H1 (cell line): ENCODE measurements at regions not wholly inside any gene's neighbourhood (a gene's known extent, or its start where the extent isn't known, plus 50 kb on each side); places are given as distances from the start of the nearest gene placed in this dataset.
A peak's percentile ranks its signal among the peaks of the same experiment; 100 is the strongest.

Source experiments
- CTCF ChIA-PET: fragments of 300-600 bp; sonication (Branson Sonifier 250); formaldehyde crosslinking; loops from one replicate; lab custom pipeline; 2021; ENCODE audit not compliant: partially characterized antibody; lab: Charles Lee
- POLR2A ChIA-PET: fragments of 300-600 bp; sonication (Branson Sonifier 250); formaldehyde crosslinking; loops from one replicate; lab custom pipeline; 2021; ENCODE audit warnings: inconsistent platforms; ENCODE audit not compliant: partially characterized antibody; lab: Charles Lee
- DNase-seq, 2 experiments: peaks; one replicate each; pipeline versions ENCODE4 v3.0.0 to v3.0.0-alpha.2; 2010 to 2022; ENCODE audit warnings: low spot score in 2 of 2, low read depth in 1 of 2, mixed read lengths in 1 of 2
- FAIRE-seq: peaks from 2 replicates; lab custom pipeline; 2011; peaks lifted over from hg19 to GRCh38; lab: Jason Lieb, UNC
- H2AFZ ChIP-seq: 2 replicates; pipeline ENCODE4 v1.8.1; 2012; ENCODE audit warnings: low read length, inconsistent platforms
- H2AK5ac ChIP-seq: 2 replicates; pipeline ENCODE4 v1.6.1; 2013; ENCODE audit warnings: low read depth, low read length
- H2BK120ac ChIP-seq: replicated peaks from 2 replicates; pipeline ENCODE3; 2013; ENCODE audit warnings: low read depth, low read length, inconsistent platforms
- H2BK12ac ChIP-seq: 2 replicates; pipeline ENCODE4 v1.6.1; 2013; ENCODE audit warnings: low read depth, low read length
- H2BK15ac ChIP-seq: 2 replicates; pipeline ENCODE4 v1.6.1; 2013; ENCODE audit warnings: low read length
- H2BK20ac ChIP-seq: 2 replicates; pipeline ENCODE4 v1.6.1; 2013; ENCODE audit warnings: low read length
- H2BK5ac ChIP-seq: 2 replicates; pipeline ENCODE4 v1.6.1; 2013; ENCODE audit warnings: low read depth, low read length
- H3K14ac ChIP-seq: 2 replicates; pipeline ENCODE4 v1.6.1; 2013; ENCODE audit warnings: inconsistent platforms; ENCODE audit not compliant: insufficient read length
- H3K18ac ChIP-seq: 2 replicates; pipeline ENCODE4 v1.6.1; 2013; ENCODE audit warnings: low read length; ENCODE audit errors: extremely low read depth
- H3K23ac ChIP-seq: 2 replicates; pipeline ENCODE4 v1.6.1; 2013; ENCODE audit warnings: inconsistent platforms; ENCODE audit not compliant: insufficient read length
- H3K23me2 ChIP-seq: 2 replicates; pipeline ENCODE4 v1.6.1; 2013; ENCODE audit warnings: low read depth, low read length
- H3K27ac ChIP-seq: 2 replicates; pipeline ENCODE4 v1.6.1; 2011; ENCODE audit warnings: low read depth, low read length, inconsistent platforms
- H3K27me3 ChIP-seq, 4 experiments: replicated peaks in 1 of 4; 1 replicate in 1 of 4; 2 replicates in 3 of 4; pipeline versions ENCODE4 v1.6.1 to v1.8.1; 2011 to 2013; ENCODE audit warnings: low read length in 3 of 4, mild to moderate bottlenecking in 3 of 4, inconsistent platforms in 2 of 4, mixed read lengths in 2 of 4, moderate library complexity in 1 of 4; ENCODE audit not compliant: control insufficient read depth in 3 of 4, insufficient read depth in 3 of 4; ENCODE audit errors: extremely low read depth in 1 of 4
- H3K36me3 ChIP-seq, 4 experiments: 2 replicates each; pipeline versions ENCODE4 v1.6.1 to v1.8.1; 2011 to 2013; ENCODE audit warnings: mild to moderate bottlenecking in 4 of 4, low read length in 3 of 4, moderate library complexity in 2 of 4, control low read depth in 1 of 4, inconsistent platforms in 1 of 4; ENCODE audit not compliant: insufficient read depth in 4 of 4, control insufficient read depth in 2 of 4
- H3K4ac ChIP-seq: replicated peaks from 2 replicates; pipeline ENCODE3; 2013; ENCODE audit warnings: low read length, low read depth, mixed read lengths, inconsistent platforms; ENCODE audit not compliant: insufficient read length
- H3K4me1 ChIP-seq, 4 experiments: replicated peaks in 1 of 4; 1 replicate in 1 of 4; 2 replicates in 3 of 4; pipeline versions ENCODE4 v1.6.1 to v1.8.1; 2011 to 2013; ENCODE audit warnings: low read length in 3 of 4, inconsistent platforms in 2 of 4, mixed read lengths in 1 of 4; ENCODE audit not compliant: insufficient read depth in 4 of 4, control insufficient read depth in 3 of 4
- H3K4me2 ChIP-seq, 2 experiments: 2 replicates each; pipeline versions ENCODE4 v1.6.1 to v1.8.1; 2011 to 2013; ENCODE audit warnings: low read depth in 2 of 2, low read length in 2 of 2, control low read depth in 1 of 2, inconsistent platforms in 1 of 2, mild to moderate bottlenecking in 1 of 2; ENCODE audit not compliant: insufficient read depth in 1 of 2
- H3K4me3 ChIP-seq, 4 experiments: fragments of 200-600, 300-600 bp in 1 of 4; sonication (generic), shearing (Covaris generic), sonication (Bioruptor Twin) in 1 of 4; 2 replicates each; pipeline versions ENCODE4 v1.5.1 to v1.8.1; 2011 to 2016; ENCODE audit warnings: low read length in 4 of 4, low read depth in 3 of 4, control low read depth in 2 of 4, inconsistent platforms in 2 of 4, mild to moderate bottlenecking in 2 of 4, mixed read lengths in 1 of 4, moderate library complexity in 1 of 4; ENCODE audit not compliant: insufficient read depth in 2 of 4; ENCODE audit errors: extremely low read depth in 1 of 4
- H3K56ac ChIP-seq: replicated peaks from 2 replicates; pipeline ENCODE3; 2013; ENCODE audit warnings: low read depth, mild to moderate bottlenecking, mixed read lengths, low read length, inconsistent platforms; ENCODE audit not compliant: insufficient read length
- H3K79me1 ChIP-seq: 2 replicates; pipeline ENCODE4 v1.6.1; 2013; ENCODE audit warnings: low read depth, low read length, control low read depth
- H3K79me2 ChIP-seq, 2 experiments: 2 replicates each; pipeline versions ENCODE4 v1.6.1 to v1.8.1; 2012 to 2013; ENCODE audit warnings: low read length in 2 of 2, mild to moderate bottlenecking in 2 of 2, inconsistent platforms in 1 of 2; ENCODE audit not compliant: insufficient read depth in 2 of 2, control insufficient read depth in 1 of 2
- H3K9ac ChIP-seq, 4 experiments: replicated peaks in 1 of 4; 1 replicate in 1 of 4; 2 replicates in 3 of 4; pipeline versions ENCODE4 v1.6.1 to v1.8.1; 2011 to 2013; ENCODE audit warnings: low read depth in 3 of 4, low read length in 3 of 4, control low read depth in 2 of 4, mild to moderate bottlenecking in 2 of 4, moderate library complexity in 2 of 4, inconsistent platforms in 1 of 4; ENCODE audit errors: extremely low read depth in 1 of 4
- H3K9me3 ChIP-seq, 2 experiments: 2 replicates each; pipeline versions ENCODE4 v1.6.1 to v1.8.1; 2012 to 2013; ENCODE audit warnings: mild to moderate bottlenecking in 2 of 2, moderate library complexity in 2 of 2, control low read depth in 1 of 2, inconsistent platforms in 1 of 2, low read depth in 1 of 2, low read length in 1 of 2, mixed read lengths in 1 of 2; ENCODE audit not compliant: insufficient read depth in 2 of 2
- H4K20me1 ChIP-seq, 2 experiments: replicated peaks in 1 of 2; 2 replicates each; pipeline versions ENCODE3 to v1.8.1; 2011 to 2013; ENCODE audit warnings: inconsistent platforms in 2 of 2, low read length in 2 of 2, mild to moderate bottlenecking in 1 of 2; ENCODE audit not compliant: insufficient read depth in 2 of 2, control insufficient read depth in 1 of 2
- H4K5ac ChIP-seq: 2 replicates; pipeline ENCODE4 v1.6.1; 2013; ENCODE audit warnings: low read length, low read depth, mixed read lengths, inconsistent platforms; ENCODE audit not compliant: insufficient read length
- H4K8ac ChIP-seq: 2 replicates; pipeline ENCODE4 v1.8.0; 2013; ENCODE audit warnings: mild to moderate bottlenecking, moderate library complexity, low read length, inconsistent platforms; ENCODE audit not compliant: insufficient read depth; ENCODE audit errors: extremely low read depth
- H4K91ac ChIP-seq: replicated peaks from 2 replicates; pipeline ENCODE3; 2013; ENCODE audit warnings: low read length, mixed read lengths, inconsistent platforms; ENCODE audit not compliant: insufficient read length
- BCL11A ChIP-seq, 2 experiments: IDR thresholded peaks; one replicate each; pipeline ENCODE4 v1.6.1; 2011; ENCODE audit warnings: low read depth in 2 of 2, low read length in 2 of 2, mild to moderate bottlenecking in 2 of 2
- CBX8 ChIP-seq: fragments of 300-800, 300-1000 bp; sonication (generic); IDR thresholded peaks from 2 replicates; pipeline ENCODE4 v1.7.1; 2016; ENCODE audit warnings: low read depth, low read length, borderline replicate concordance
- CEBPB ChIP-seq: IDR thresholded peaks from 2 replicates; pipeline ENCODE4 v1.6.1; 2012; ENCODE audit warnings: low read depth, low read length
- CHD1 ChIP-seq: IDR thresholded peaks from 2 replicates; pipeline ENCODE4 v1.6.1; 2012; ENCODE audit warnings: low read depth, low read length, improper control_type of control experiment
- EGR1 ChIP-seq: IDR thresholded peaks from 2 replicates; pipeline ENCODE4 v1.6.1; 2011; ENCODE audit warnings: low read depth, low read length, borderline replicate concordance
- POLR2A ChIP-seq, 2 experiments: IDR thresholded peaks; 1 replicate in 1 of 2; 2 replicates in 1 of 2; pipeline ENCODE4 v1.6.1; 2011; ENCODE audit warnings: low read depth in 2 of 2, low read length in 2 of 2, mild to moderate bottlenecking in 2 of 2; ENCODE audit errors: control extremely low read depth in 1 of 2
- SIX5 ChIP-seq: IDR thresholded peaks from 2 replicates; pipeline ENCODE4 v1.6.1; 2011; ENCODE audit warnings: mild to moderate bottlenecking, low read depth, low read length
- SP1 ChIP-seq: IDR thresholded peaks from 2 replicates; pipeline ENCODE4 v1.6.1; 2011; ENCODE audit warnings: low read depth, low read length
- SP2 ChIP-seq: IDR thresholded peaks from 2 replicates; pipeline ENCODE4 v1.6.1; 2012; ENCODE audit warnings: mild to moderate bottlenecking, low read length, inconsistent platforms
- TBP ChIP-seq: IDR thresholded peaks from 2 replicates; pipeline ENCODE4 v1.6.1; 2011; ENCODE audit warnings: low read depth, low read length, improper control_type of control experiment
- TCF12 ChIP-seq: IDR thresholded peaks from 2 replicates; pipeline ENCODE4 v1.6.1; 2011; ENCODE audit warnings: low read depth, mild to moderate bottlenecking, low read length
- TEAD4 ChIP-seq: IDR thresholded peaks from 2 replicates; pipeline ENCODE4 v1.6.1; 2012; ENCODE audit warnings: low read depth, low read length, inconsistent platforms, mixed read lengths
- WGBS, 2 experiments: shearing (Covaris generic) in 1 of 2; methylation state at CpG; one replicate each; pipeline versions ENCODE4 v1.1.6 to v1.1.7; 2013 to 2015; ENCODE audit warnings: low lambda C conversion rate in 2 of 2, mixed read lengths in 2 of 2, inconsistent platforms in 1 of 2, low coverage in 1 of 2, missing lambda C conversion rate in 1 of 2; ENCODE audit not compliant: insufficient replicate concordance in 2 of 2, insufficient coverage in 1 of 2, insufficient read length in 1 of 2; ENCODE audit errors: extremely low coverage in 1 of 2, missing lambda C conversion rate in 1 of 2; 5-methylcytosine and 5-hydroxymethylcytosine counted together
- TF ChIP-seq, protein P1 (sequence below): IDR thresholded peaks from 2 replicates; pipeline ENCODE4 v1.6.1; 2011; ENCODE audit warnings: low read depth, mild to moderate bottlenecking, low read length; ENCODE audit not compliant: insufficient read depth
- TF ChIP-seq, protein P2 (sequence below), 3 experiments: IDR thresholded peaks; 1 replicate in 2 of 3; 2 replicates in 1 of 3; pipeline versions ENCODE4 v1.5.1 to v1.6.1; 2011; ENCODE audit warnings: low read length in 3 of 3, mild to moderate bottlenecking in 3 of 3, inconsistent platforms in 2 of 3, low read depth in 1 of 3, moderate library complexity in 1 of 3; ENCODE audit not compliant: insufficient read depth in 1 of 3; ENCODE audit errors: control extremely low read depth in 1 of 3

DNA sequence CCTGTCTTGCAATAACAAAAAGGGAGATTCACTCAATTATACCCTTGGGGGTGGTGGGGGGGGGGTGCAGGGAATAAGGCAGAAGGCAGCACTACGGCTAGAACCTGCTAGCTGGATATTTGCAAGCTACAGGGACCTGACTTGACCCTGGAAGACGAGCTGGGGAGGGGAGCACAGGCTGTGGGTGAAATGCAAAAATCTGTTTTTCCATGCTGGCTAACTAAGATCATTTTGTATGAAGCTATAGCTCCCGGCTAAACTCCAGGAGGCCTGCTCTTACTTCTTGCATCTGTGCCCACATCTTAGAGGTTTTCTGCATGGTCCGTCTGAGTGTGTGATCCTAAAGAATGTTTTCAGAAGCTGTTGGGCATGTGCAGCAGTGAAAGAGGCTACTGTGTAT lies 106.6 kb downstream of the EBLN1 start:
- Histone ChIP-seq H3K23ac (no peak overlapping the region), H3K4ac (no peak overlapping the region), H3K36me3 (no peaks in the 10 kb centered on the region), H2BK5ac (no peak overlapping the region), H3K4me2 (no peak overlapping the region), H3K23me2 (no peaks in the 10 kb centered on the region), H4K20me1 (no peaks in the 10 kb centered on the region), H4K8ac (peak overlapping the region; percentile 75; the same call in 1 of the 2 replicates), H2BK20ac (no peak overlapping the region), H3K14ac (no peak overlapping the region), H3K9me3 (no peaks in the 10 kb centered on the region), H2BK15ac (no peak overlapping the region), H2AK5ac (no peak overlapping the region), H2AFZ (0 out of 2 replicates have a peak overlapping the region, but pooled peaks have one; percentile 25), H3K79me2 (no peaks in the 10 kb centered on the region), H3K18ac (no peak overlapping the region), H3K9ac (no peak overlapping the region), H3K56ac (no peak overlapping the region), H3K27me3 (no peaks in the 10 kb centered on the region), H3K27ac (no peak overlapping the region), H4K91ac (no peak overlapping the region), H3K79me1 (no peaks in the 10 kb centered on the region), H3K4me1 (no peaks in the 10 kb centered on the region), H4K5ac (no peak overlapping the region), H2BK12ac (no peak overlapping the region), H3K4me3 (no peak overlapping the region), H2BK120ac (no peak overlapping the region)
- WGBS, 2 experiments: 87% methylated on average over 4 of the region's 4 CpGs; no CpG with 5 or more reads in 1 of the 2 experiments
- FAIRE-seq: no peak
- POLR2A ChIA-PET: no interaction called here
- DNase-seq: no peak
- CTCF ChIA-PET: interaction anchor here (0.6 to 1.9 kb wide), 4 partner anchors 11 to 135 kb away, joined by 3 to 9 read pairs (median 3); no protein-coding TSS in a partner anchor
- TF ChIP-seq, protein P1, sequence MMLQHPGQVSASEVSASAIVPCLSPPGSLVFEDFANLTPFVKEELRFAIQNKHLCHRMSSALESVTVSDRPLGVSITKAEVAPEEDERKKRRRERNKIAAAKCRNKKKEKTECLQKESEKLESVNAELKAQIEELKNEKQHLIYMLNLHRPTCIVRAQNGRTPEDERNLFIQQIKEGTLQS: no peak
- TF ChIP-seq CEBPB (no peak), CHD1 (no peak), BCL11A (IDR thresholded peaks at IDR 0.05; ENCODE audit: low read depth in 2 of 2, low read length in 2 of 2) (no peak), SP1 (no peak), EGR1 (no peak), TEAD4 (no peak), POLR2A (IDR thresholded peaks at IDR 0.05; ENCODE audit: control extremely low read depth in 1 of 2, low read depth in 2 of 2, low read length in 2 of 2) (no peak), TBP (no peak), TCF12 (no peak), CBX8 (no peak), SIX5 (no peak), SP2 (no peak)
- TF ChIP-seq, protein P2, sequence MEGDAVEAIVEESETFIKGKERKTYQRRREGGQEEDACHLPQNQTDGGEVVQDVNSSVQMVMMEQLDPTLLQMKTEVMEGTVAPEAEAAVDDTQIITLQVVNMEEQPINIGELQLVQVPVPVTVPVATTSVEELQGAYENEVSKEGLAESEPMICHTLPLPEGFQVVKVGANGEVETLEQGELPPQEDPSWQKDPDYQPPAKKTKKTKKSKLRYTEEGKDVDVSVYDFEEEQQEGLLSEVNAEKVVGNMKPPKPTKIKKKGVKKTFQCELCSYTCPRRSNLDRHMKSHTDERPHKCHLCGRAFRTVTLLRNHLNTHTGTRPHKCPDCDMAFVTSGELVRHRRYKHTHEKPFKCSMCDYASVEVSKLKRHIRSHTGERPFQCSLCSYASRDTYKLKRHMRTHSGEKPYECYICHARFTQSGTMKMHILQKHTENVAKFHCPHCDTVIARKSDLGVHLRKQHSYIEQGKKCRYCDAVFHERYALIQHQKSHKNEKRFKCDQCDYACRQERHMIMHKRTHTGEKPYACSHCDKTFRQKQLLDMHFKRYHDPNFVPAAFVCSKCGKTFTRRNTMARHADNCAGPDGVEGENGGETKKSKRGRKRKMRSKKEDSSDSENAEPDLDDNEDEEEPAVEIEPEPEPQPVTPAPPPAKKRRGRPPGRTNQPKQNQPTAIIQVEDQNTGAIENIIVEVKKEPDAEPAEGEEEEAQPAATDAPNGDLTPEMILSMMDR (IDR thresholded peaks at IDR 0.05; ENCODE audit: control extremely low read depth in 1 of 3, insufficient read depth in 1 of 3, low read depth in 1 of 3, low read length in 3 of 3): no peak
